NT2/D1 (cell line): ENCODE measurements at regions not wholly inside any gene's neighbourhood (a gene's known extent, or its start where the extent isn't known, plus 50 kb on each side); places are given as distances from the start of the nearest gene placed in this dataset.

Source experiments
- DNase-seq: peaks from one replicate; pipeline ENCODE4 v3.0.0-alpha.2; 2011; ENCODE audit warnings: low read depth, low spot score
- H3K27me3 ChIP-seq: 2 replicates; pipeline ENCODE4 v1.6.0; 2011; ENCODE audit warnings: mild to moderate bottlenecking; ENCODE audit not compliant: insufficient read length, insufficient read depth
- H3K36me3 ChIP-seq: 2 replicates; pipeline ENCODE4 v1.6.1; 2011; ENCODE audit warnings: mild to moderate bottlenecking, low read length, mixed read lengths; ENCODE audit not compliant: insufficient read depth, insufficient read length
- H3K4me1 ChIP-seq: 2 replicates; pipeline ENCODE4 v1.5.1; 2011; ENCODE audit not compliant: insufficient read depth, insufficient read length
- H3K4me3 ChIP-seq: 2 replicates; pipeline ENCODE4 v1.5.1; 2011; ENCODE audit warnings: low read depth; ENCODE audit not compliant: insufficient read length
- H3K9ac ChIP-seq: 2 replicates; pipeline ENCODE4 v1.6.0; 2011; ENCODE audit warnings: low read depth; ENCODE audit not compliant: insufficient read length
- H3K9me3 ChIP-seq: 2 replicates; pipeline ENCODE4 v1.5.1; 2011; ENCODE audit warnings: mild to moderate bottlenecking, low read length; ENCODE audit not compliant: insufficient read depth
- SUZ12 ChIP-seq: IDR thresholded peaks from 2 replicates; pipeline ENCODE4 v1.6.1; 2011; ENCODE audit not compliant: insufficient read length, insufficient read depth; ENCODE audit errors: extremely low read depth
- YY1 ChIP-seq: IDR thresholded peaks from 2 replicates; pipeline ENCODE4 v1.6.1; 2011; ENCODE audit not compliant: insufficient read length, insufficient read depth
- ZNF274 ChIP-seq: IDR thresholded peaks from 2 replicates; pipeline ENCODE4 v1.6.1; 2011; ENCODE audit warnings: mild to moderate bottlenecking, low read depth, low read length

GRCh38 chr3:31482493-31483200 is 50.1 kb upstream of the STT3B start:
- Histone ChIP-seq H3K36me3 (no peaks in the 10 kb centered on the region), H3K9ac (no peak overlapping the region), H3K27me3 (no peaks in the 10 kb centered on the region), H3K4me3 (no peak overlapping the region), H3K9me3 (peaks cover 8% of the 10 kb centered on the region; the same call in 1 of the 2 replicates), H3K4me1 (no peaks in the 10 kb centered on the region)
- no peak for TF ChIP-seq YY1
- no peak for TF ChIP-seq SUZ12
- no peak for TF ChIP-seq ZNF274
- DNase-seq = no peak
